ENCODE measurements at regions not wholly inside any gene's neighbourhood (a gene's known extent, or its start where the extent isn't known, plus 50 kb on each side); places are given as distances from the start of the nearest gene placed in this dataset.

DNA sequence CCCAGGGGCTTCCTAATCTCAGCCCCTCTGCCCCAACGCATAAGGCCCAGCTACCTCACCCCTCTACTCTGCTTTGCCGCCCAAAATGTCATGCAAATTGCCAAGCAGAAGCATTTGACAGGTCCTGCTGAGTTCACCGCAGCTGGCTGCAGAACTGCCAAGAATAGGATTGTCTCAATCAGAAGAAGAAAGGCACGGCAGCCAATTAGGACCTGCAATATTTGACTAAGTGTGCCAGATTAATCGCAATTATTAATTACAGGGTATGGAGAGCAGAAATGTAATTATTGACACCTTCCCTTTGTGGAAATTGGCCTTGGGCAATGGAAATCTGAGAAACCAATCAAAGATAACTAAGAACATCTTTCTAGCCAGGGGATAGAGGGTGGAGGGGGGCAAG lies 318.6 kb downstream of the LRFN2 start:
- DNase-seq (ENCODE audit: low read depth): no peak

GRCh38 chr6:40268166-40268565 lies 319.0 kb downstream of the LRFN2 start:
- no peak for DNase-seq (ENCODE audit: low read depth)

- DNase-seq (ENCODE audit: low read depth): no peak
Observed at GRCh38 chr6:40265615-40266014, 321.5 kb downstream of the LRFN2 start.

- DNase-seq (ENCODE audit: low read depth): no peak
Observed at GRCh38 chr6:40263970-40264369, 323.2 kb downstream of the LRFN2 start.

GRCh38 chr6:40262363-40262762 lies 324.8 kb downstream of the LRFN2 start:
- DNase-seq (ENCODE audit: low read depth): no peak

DNA sequence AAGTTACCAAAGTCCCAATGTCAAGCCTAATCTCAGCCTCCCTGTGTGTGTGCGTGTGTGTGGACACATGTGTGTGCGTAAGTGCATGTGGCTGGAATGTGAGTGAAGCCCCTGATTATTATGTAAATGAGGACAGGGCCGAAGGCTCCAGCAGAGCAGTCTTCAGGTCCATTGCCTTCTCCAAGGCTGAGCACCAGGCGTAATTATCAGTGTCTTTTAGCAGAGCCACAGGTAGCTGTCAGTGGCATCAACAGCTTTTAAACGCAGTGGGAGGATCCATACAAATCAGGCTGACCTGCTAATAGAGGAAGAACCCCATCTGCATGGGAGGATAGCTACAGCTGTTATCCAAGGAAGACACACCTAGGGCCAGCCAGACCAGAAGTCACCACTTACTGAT lies 324.3 kb upstream of the MOCS1 start:
- DNase-seq (ENCODE audit: low read depth): no peak

GRCh38 chr6:40256831-40257230 lies 322.6 kb upstream of the MOCS1 start:
- no peak for DNase-seq (ENCODE audit: low read depth)

DNA sequence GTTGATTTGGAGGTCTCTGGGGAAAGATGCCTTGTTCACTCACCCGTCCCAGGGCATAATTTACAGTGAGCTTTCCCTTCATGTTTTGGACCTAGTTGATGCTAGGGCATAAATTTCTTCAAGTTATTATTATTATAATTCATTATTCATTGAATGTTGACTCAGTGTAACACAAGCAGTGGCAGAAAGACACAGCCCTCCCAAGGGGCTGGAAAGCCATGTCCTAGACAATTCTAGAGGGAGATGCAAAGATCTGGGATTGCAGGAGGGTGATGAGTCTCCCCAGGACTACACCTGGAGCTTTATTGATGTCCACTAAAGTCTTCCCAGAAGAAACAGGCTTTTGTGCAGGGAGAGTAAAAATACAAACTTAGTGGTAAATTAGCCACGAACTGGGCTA lies 322.0 kb upstream of the MOCS1 start:
- no peak for DNase-seq (ENCODE audit: low read depth)

- no peak for DNase-seq (ENCODE audit: low read depth)
Observed at GRCh38 chr6:40253420-40253819, 319.2 kb upstream of the MOCS1 start.

- DNase-seq (ENCODE audit: low read depth): no peak
Observed at GRCh38 chr6:40252531-40253258, 318.4 kb upstream of the MOCS1 start.

DNA sequence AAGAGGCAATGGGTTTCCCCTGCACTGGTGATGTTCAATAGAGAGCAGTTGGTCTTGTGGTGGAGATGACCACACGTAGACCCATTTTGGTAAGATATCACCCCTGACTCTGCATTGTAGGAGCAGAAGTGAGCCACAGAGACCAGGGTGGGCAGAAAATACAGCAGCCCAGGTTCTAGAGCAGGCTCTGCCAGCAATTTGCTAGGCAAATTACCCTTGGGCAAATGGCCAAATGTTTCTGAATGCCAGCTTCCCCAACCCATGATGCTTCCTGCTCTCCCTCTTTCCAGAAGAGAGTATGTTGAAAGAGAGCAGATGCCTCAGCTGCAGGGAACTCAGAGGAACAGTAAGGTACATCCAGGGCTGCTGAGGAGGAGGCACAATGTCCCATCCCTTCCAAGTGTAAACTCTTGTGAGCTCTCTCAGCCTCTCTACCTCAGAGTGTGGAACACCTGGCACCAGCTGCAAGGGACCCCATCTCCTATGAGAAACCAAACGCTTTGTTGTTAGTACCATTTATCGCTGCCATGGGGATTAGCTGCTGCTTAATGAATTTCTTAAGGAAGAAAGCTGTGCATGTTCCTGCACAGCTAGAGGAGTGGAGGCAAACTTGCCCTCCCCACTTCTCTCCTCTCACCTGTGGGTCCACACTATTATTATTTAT lies 317.5 kb upstream of the MOCS1 start:
- DNase-seq (ENCODE audit: low read depth): no peak

DNA sequence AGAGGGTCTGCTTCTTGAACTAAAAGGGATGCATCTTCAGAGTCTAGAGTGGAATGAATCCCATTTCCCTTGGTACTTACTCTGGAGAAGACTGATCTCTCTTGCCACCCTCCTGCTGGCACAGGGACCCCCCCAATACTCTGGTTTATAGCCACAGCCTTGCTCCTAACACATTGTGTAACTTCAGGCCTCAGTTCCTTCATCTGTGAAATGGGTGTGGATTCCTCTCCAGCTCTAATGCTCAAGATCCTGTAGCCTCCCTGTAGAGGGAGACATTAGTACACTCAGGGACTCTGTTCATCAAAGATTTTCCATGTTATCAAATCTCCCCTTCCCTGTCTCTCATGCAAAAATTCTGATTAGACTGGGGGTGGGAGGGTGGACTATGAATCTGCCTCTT lies 315.7 kb upstream of the MOCS1 start:
- no peak for DNase-seq (ENCODE audit: low read depth)

- DNase-seq (ENCODE audit: low read depth): no peak
Observed at GRCh38 chr6:40247516-40248115, 313.4 kb upstream of the MOCS1 start.

- DNase-seq (ENCODE audit: low read depth): no peak
Observed at GRCh38 chr6:40244699-40245098, 310.4 kb upstream of the MOCS1 start.

DNA sequence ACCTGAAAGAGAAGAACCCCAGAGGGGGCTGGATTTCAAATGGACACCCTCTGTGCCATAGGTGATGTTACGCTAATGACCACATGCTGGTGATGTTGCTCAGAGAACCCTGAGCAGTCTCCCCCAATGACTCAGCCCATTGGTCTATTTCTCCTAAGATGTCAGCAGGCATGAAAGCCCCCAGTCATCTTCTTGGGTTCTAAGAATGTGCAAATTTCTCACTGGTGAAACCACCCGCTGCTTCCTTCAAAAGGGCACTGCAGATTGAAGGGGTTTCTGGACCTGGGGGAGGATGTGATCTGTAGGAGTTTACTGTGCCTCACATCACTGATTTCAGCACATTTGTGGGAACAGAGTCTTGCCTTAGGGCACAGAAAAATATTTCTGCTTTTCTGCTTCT lies 298.4 kb upstream of the MOCS1 start:
- no peak for DNase-seq (ENCODE audit: low read depth)

- DNase-seq (ENCODE audit: low read depth): no peak
Observed at GRCh38 chr6:40227735-40228134, 293.5 kb upstream of the MOCS1 start.

DNA sequence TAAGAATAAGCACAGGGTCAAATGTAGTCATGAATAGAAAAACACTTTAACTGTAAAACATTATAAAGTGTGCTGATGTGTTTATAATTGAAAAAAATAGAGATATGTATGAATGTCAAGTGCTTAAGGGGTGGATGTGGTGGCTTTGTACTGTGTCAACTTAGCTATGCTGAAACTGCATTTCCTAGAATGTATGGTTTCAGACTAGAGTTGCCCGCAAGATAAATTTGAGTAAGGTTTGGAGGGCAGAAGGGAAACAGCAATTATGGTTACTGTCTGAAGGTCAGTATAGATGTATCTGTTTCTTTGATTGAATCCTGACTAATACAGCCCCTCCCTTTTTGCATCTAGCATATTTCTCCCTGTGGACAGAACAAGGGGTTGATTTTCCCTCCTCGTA lies 288.1 kb upstream of the MOCS1 start:
- no peak for DNase-seq (ENCODE audit: low read depth)

DNA sequence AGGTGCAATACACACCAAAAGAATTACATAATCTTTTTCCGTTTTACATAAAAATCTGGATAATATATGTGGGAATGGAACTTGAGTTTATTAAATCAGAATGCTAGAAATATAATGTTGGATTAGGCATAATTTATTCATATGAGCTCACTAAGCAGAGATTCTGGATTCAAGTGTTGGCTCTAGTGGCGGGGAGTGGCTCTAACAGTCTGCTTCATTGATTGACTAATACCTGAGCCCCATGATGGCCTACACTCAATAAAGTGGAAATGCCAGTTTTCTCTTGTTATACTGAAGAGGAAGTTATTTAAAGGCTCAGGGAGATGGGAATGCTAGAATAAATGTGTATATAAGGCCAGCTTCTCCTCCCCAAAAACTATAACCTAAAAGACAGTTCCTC lies 285.5 kb upstream of the MOCS1 start:
- no peak for DNase-seq (ENCODE audit: low read depth)

DNA sequence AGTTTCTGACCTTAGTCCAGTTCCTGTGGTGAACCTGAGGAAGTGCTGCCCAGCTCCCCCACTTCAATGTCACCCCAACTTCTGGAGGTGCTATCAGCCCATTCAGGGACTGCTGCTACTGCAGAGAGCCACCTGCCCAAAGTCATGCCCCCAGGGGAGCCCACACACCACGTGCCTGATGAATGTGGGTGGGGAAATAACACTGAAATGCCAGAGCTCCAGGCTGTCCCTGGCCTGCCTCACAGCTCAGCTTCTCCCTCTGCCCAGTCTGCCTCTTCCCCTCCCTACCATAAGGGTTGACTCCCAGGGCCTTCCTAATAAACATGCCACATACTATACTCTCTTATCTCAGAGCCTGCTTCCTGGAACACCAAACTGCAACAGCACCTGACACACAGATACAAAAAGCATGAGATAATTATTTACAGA lies 276.4 kb upstream of the MOCS1 start:
- DNase-seq (ENCODE audit: low read depth): no peak

DNA sequence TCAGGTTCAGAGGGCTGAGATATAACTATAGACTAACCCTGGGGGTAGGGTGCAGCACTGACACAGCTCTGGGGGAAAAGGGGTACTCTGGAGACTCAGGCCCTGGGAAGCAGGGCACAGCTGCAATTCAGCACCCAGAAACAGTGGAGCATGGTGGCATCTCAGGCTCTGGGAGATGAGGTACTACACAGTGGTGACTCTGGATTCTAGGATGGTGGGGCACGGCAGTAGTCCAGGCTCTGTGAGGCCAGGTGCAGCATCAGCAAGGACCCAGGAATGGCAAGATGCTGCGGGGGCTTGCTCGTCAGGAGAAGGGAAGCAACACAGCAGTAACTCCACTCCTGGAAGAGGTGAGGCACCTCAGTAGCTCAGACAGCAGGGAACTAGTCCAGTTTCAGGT lies 271.5 kb upstream of the MOCS1 start:
- no peak for DNase-seq (ENCODE audit: low read depth)

- DNase-seq (ENCODE audit: low read depth): no peak
Observed at GRCh38 chr6:40205004-40205403, 270.7 kb upstream of the MOCS1 start.

DNA sequence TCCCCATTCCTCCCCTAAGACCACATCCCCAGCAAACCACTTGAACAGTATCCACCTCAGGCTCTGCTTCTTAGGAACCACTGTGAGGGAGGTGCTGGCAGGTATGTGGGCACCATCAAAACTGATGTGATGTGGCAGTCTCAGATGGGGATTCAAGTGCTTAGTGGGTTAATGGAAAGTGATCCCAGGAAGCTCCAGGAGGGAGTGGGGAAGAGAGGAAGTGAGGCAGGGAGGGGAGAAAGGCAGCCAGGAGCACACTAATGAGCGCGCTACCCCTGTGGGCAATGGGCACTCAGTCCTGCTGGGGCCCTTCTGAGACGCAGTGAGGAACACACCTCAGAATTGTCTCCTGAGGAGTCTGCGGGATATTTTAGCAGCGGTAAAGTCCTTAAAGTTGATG lies 263.1 kb upstream of the MOCS1 start:
- no peak for DNase-seq (ENCODE audit: low read depth)

DNA sequence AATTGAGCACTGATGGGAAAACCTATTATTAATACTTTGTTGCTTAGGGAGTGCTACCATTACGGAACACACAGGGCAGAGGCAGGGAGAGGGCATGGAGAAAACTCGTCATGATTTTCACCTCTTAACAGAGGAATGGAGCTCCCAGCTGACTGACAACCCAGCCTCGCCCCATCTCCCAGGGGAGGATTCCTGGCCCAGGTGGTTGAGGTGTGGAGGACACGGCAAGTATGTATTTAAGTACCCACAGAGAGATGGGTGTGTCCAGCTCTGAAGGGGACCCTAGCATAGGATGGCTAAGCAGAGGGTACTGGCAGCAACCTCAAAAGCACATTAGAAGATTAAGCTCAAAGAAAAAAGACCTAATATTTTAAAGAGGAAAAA lies 261.9 kb upstream of the MOCS1 start:
- DNase-seq (ENCODE audit: low read depth): no peak
